ENCODE measurements at regions not wholly inside any gene's neighbourhood (a gene's known extent, or its start where the extent isn't known, plus 50 kb on each side); places are given as distances from the start of the nearest gene placed in this dataset.

GRCh38 chr3:162134571-162134970 is 638.0 kb downstream of the OTOL1 start:
- no peaks in the 10 kb centered on the region for H3K9me3 ChIP-seq (ENCODE audit: control insufficient read depth, insufficient read depth, low read length)
- ChIA-PET CTCF (no interaction called here), POLR2A (no interaction called here)
- no peaks in the 10 kb centered on the region for H3K27me3 ChIP-seq (ENCODE audit: control insufficient read depth, insufficient read depth, low read length)
- DNase-seq (ENCODE audit: low read depth, low spot score), result no peak
- TF ChIP-seq CTCF (IDR thresholded peaks at IDR 0.05; ENCODE audit: low read depth, low read length), result no peak
- H3K4me3 ChIP-seq (ENCODE audit: low read depth, low read length), result no peak overlapping the region
- H3K27ac ChIP-seq (ENCODE audit: low read depth, low read length), result no peak overlapping the region

- no peak for DNase-seq (ENCODE audit: low read depth, low spot score)
- no peaks in the 10 kb centered on the region for H3K27me3 ChIP-seq (ENCODE audit: control insufficient read depth, insufficient read depth, low read length)
- no peak overlapping the region for H3K4me3 ChIP-seq (ENCODE audit: low read depth, low read length)
- H3K9me3 ChIP-seq (ENCODE audit: control insufficient read depth, insufficient read depth, low read length), result no peaks in the 10 kb centered on the region
- CTCF ChIA-PET, result no interaction called here
- no peak overlapping the region for H3K27ac ChIP-seq (ENCODE audit: low read depth, low read length)
- TF ChIP-seq CTCF (IDR thresholded peaks at IDR 0.05; ENCODE audit: low read depth, low read length), result no peak
- POLR2A ChIA-PET, result no interaction called here
These were observed 639.5 kb downstream of the OTOL1 start for GRCh38 chr3:162136136-162136535.

- POLR2A ChIA-PET, result no interaction called here
These were observed 641.9 kb downstream of the OTOL1 start for GRCh38 chr3:162138509-162138908.

GRCh38 chr3:162139841-162140240 is 643.2 kb downstream of the OTOL1 start:
- Histone ChIP-seq H3K27ac (ENCODE audit: low read depth, low read length) (no peak overlapping the region), H3K27me3 (ENCODE audit: control insufficient read depth, insufficient read depth, low read length) (no peaks in the 10 kb centered on the region), H3K4me3 (ENCODE audit: low read depth, low read length) (no peak overlapping the region), H3K9me3 (ENCODE audit: control insufficient read depth, insufficient read depth, low read length) (no peaks in the 10 kb centered on the region)
- POLR2A ChIA-PET, result no interaction called here
- no peak for TF ChIP-seq CTCF (IDR thresholded peaks at IDR 0.05; ENCODE audit: low read depth, low read length)
- DNase-seq (ENCODE audit: low read depth, low spot score), result no peak
- CTCF ChIA-PET, result no interaction called here

More at GRCh38 chr3:162138509-162138908, 641.9 kb downstream of the OTOL1 start:
- Histone ChIP-seq H3K27ac (ENCODE audit: low read depth, low read length) (no peak overlapping the region), H3K4me3 (ENCODE audit: low read depth, low read length) (no peak overlapping the region), H3K27me3 (ENCODE audit: control insufficient read depth, insufficient read depth, low read length) (no peaks in the 10 kb centered on the region), H3K9me3 (ENCODE audit: control insufficient read depth, insufficient read depth, low read length) (no peaks in the 10 kb centered on the region)
- TF ChIP-seq CTCF (IDR thresholded peaks at IDR 0.05; ENCODE audit: low read depth, low read length), result no peak
- DNase-seq (ENCODE audit: low read depth, low spot score), result no peak
- CTCF ChIA-PET, result no interaction called here

GRCh38 chr3:162141272-162141791 is 644.7 kb downstream of the OTOL1 start:
- Histone ChIP-seq H3K27ac (ENCODE audit: low read depth, low read length) (no peak overlapping the region), H3K27me3 (ENCODE audit: control insufficient read depth, insufficient read depth, low read length) (no peaks in the 10 kb centered on the region), H3K4me3 (ENCODE audit: low read depth, low read length) (no peak overlapping the region), H3K9me3 (ENCODE audit: control insufficient read depth, insufficient read depth, low read length) (no peaks in the 10 kb centered on the region)
- CTCF ChIA-PET, result no interaction called here
- no peak for TF ChIP-seq CTCF (IDR thresholded peaks at IDR 0.05; ENCODE audit: low read depth, low read length)
- POLR2A ChIA-PET, result no interaction called here
- DNase-seq (ENCODE audit: low read depth, low spot score), result peak; percentile 24
